Left ventricle myocardium superior (tissue), 1 donor: ENCODE measurements at regions not wholly inside any gene's neighbourhood (a gene's known extent, or its start where the extent isn't known, plus 50 kb on each side); places are given as distances from the start of the nearest gene placed in this dataset.

Experiments
- ATAC-seq: fragments of 200-7000 bp; cut with Tn5 transposase; one replicate; pipeline ENCODE4 v1.9.1; 2020; ENCODE audit warnings: mild to moderate bottlenecking, moderate library complexity
- DNase-seq: peaks from one replicate; pipeline ENCODE4 v3.0.0-alpha.2; 2020
- intact Hi-C: fragments of 100-400 bp; cut with micrococcal nuclease; formaldehyde crosslinking; loops from one replicate; pipeline ENCODE4 v1.11.0; 2022
- donor health status: DM: no; HTN: yes; CAD: no; lungs with severe emphysema.

DNA sequence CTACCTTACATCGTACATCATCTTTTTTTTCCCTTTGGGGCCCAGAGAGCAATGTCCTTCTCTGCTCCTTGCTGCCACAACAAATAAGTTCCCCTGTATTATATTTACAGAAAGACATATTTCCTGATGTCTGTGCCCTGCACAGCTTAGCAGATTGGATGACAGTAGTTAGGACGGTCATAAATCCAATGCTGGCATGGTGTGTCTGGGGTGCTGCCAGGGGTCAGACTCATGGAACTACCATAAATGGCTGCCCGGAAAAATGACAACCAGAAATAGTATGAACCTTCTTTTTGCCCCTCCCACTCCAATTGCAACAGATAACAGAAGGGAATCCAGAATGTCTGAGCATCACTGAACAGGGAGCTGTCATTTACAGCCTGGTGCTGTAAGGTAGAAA, 511.1 kb downstream of the PSAT1 start:
- ATAC-seq (no peak), DNase-seq (no peak)
- intact Hi-C loops = no loop called here

DNA sequence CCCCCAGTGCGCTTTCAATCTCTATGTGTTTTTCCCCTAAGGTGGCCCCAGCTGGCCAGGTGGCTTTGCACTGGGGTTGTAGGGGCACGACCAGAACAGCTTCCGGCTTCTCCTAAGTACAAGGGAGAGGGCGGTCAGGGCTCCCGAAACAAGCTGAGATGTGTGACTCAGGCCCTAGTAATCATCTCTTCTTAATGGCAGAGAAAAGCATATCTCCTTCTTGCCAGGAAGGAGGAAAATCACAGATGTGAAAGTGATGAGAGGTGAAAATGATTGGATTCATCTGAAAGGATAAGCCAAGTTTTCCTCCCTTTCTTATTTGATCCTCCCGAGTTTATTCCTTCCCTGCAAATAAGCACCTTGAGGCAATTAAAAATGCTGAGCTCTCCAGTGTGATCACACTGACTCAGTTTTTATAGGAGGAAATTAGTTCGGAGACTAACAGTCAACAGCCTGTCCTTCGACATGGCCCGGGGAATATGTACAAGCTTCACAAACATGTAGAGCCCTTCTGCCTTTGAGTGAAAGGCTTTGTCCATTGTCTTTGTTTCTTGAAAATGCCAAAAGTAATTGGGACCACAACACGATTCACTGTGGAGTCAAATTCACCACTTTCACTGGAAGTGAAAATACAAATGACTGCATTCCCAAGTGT, 514.8 kb downstream of the PSAT1 start:
- ATAC-seq = no peak
- DNase-seq = no peak
- intact Hi-C loops = no loop called here

DNA sequence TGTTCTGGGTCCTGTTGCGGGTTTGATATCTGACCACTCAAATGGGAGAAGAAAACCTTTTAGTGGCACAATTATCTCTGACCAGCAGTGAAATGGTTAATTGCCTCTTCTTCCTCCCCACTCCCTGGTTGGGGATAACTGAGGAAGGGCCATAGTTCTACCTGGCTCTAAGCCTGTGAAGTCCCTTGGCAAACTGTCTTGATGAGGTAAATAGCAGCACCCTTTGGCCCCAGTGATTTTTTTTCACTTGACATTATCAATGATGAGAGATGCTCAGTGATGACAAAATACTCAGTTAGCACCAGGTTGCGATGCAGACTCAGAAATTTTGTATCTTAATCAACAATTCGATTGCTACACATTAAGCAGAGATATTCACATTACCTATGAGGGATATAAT, 515.7 kb downstream of the PSAT1 start:
- intact Hi-C loops = no loop called here
- no peak for ATAC-seq
- no peak for DNase-seq

DNA sequence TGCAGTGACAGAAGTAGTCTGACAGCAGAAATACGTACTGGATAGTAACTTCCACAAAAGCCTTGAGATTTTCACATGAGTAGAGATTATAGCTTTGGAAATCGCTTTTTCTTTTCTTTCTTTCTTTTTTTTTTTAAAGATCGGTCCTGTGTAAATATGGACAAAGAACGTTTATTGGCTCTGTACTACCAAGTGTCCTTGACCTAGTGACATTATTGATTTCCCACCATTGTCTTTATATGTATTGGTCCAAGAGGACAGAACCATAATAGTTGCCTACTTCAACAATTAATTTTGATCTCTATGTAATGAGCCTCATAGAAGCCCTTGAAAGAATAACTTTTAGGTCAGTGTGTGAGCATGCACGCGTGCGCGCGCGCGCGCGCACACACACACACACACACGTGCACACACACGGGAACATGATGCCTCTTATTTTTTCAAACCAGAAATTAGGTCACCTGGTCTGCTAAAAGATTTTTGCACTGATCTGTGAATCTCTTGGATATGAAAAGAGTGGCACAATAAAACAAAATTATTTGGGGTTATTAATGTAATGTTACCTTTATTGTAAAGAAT, 516.8 kb downstream of the PSAT1 start:
- ATAC-seq (no peak), DNase-seq (no peak)
- intact Hi-C loops = no loop called here

DNA sequence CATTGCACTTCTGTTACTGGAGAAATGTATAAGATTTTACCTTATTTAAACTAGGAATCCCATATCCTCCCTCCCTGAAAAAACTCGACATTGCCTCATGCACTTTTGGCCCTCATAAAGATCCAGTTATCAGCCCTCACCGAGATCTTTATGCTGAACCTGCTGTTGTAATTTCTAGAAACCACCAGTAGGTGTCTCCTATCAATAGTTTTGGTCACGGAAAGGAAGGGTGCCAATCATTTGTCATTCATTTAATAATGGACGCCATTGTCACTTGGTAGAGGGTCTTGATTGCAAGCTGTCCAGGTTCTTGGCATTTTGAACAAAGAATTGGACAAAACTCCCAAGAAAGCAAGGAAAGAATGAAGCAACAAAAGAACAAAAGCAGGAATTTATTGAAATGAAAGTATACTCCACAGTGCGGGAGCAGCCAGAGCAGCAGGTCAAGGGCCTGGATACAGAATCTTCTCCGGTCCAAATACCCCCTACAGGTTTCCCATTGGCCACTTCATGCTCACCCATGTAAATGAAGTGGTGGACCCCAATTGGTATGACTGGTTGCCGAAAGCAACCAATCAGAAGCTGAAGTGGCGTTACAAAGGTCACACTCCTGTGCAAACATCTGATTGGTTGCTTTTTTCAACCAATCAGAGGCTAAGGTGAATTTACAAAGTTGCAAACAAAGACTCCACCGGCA, 524.3 kb downstream of the PSAT1 start:
- no peak for DNase-seq
- ATAC-seq = no peak
- intact Hi-C loops = no loop called here

DNA sequence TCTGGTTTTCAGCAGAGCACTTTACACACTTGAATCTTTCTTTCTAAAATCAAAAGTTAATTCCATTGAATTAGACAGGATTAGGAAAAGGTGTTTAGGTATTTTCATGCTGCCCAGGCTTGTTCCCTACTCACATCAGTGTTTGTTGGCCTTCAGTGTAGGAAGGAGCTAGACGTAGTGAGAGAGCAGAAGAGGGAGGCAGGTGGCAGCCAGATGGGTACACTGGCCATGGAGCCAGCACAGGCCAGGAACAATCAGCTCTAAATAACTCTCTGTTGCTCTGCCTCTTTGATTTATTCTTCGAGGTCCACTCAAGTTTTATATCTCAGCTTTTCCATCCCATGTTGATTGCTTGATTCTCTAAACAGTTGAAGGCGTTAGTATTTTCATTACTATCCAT, 529.6 kb downstream of the PSAT1 start:
- intact Hi-C loops = no loop called here
- DNase-seq = no peak
- ATAC-seq = no peak

DNA sequence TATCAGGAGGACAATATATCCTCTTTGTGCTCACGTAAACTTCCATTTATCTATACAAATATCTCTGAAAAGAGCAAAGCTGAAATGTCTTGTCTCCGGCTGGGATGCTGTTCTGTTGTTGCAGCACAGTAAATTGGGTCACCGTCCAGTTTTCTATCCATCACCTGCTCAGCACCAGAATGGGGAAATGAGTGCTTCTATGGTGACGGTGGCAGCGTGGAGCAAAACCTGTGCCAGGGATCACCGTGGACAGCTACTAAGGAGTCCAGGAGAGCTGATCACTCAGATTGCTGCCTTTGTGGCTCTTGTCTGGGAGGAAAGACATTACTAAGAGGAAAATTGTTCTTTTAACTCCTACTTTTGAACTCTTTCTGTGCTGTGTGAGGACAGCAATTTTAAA, 531.6 kb downstream of the PSAT1 start:
- ATAC-seq = no peak
- intact Hi-C loops = no loop called here
- no peak for DNase-seq

DNA sequence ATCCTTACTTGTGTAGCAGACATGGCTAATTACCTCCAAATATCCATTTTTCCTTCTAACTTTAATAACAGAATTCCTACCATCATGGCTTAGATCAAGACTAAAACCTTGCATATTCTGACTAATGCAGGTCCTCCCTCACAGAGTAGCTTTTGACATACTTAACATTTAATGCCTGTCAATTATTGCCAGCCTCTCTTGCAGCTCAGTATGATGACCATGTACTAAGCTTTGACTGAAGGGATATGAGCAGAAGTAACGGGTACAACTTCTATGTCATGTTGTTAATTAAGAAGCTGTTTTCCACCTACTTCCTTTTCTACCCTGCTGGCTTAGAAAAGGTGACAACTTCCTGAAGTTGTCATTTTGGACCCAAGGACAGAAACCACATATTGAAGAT, 533.4 kb downstream of the PSAT1 start:
- intact Hi-C loops = no loop called here
- DNase-seq (no peak), ATAC-seq (no peak)

DNA sequence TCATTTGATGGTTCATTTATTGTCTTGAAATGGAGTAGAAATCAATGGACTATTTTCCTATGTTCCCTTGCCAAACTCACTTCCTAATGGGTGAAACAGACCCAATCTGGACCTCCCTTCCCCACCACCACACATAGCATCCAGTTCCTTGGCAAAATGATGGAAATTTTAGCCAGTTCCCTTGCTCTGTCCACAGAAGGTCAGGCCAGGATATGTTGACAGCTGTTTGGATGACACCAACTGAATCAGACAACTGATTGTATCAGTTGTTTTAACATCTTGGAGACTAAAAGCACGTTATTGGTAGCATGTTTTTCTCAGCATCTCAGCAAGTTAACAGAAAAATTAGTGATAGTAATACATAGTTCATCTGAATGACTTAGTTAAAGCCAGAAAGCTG, 534.8 kb downstream of the PSAT1 start:
- ATAC-seq (no peak), DNase-seq (no peak)
- intact Hi-C loops = no loop called here

GRCh38 chr9:78835928-78836450, 539.1 kb downstream of the PSAT1 start:
- ATAC-seq = no peak
- intact Hi-C loops = no loop called here
- no peak for DNase-seq

- DNase-seq (no peak), ATAC-seq (no peak)
- intact Hi-C loops = no loop called here
These were observed 542.3 kb downstream of the PSAT1 start for GRCh38 chr9:78839252-78839651.

DNA sequence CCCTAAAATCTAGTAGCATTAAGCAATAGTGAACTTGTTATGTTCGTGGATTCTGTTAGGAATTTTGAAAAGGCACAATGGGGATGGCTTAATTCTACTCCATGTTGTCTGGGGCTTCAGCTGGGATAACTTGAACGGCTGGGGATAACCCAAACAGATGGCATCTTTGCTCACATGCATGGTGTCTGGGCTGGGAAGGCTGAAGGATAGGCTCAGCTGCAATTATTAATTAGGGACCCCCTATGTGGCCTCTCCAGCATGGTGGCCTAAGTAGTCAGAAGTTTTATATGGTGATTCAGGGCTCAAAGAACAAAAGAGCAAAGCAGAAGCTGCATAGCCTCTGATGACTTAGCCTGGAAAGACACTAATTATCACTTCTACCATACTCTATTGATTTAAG, 551.1 kb downstream of the PSAT1 start:
- no peak for DNase-seq
- no peak for ATAC-seq
- intact Hi-C loops = no loop called here

- intact Hi-C loops = no loop called here
- DNase-seq = no peak
- no peak for ATAC-seq
These were observed 559.2 kb downstream of the PSAT1 start for GRCh38 chr9:78856144-78856543.

DNA sequence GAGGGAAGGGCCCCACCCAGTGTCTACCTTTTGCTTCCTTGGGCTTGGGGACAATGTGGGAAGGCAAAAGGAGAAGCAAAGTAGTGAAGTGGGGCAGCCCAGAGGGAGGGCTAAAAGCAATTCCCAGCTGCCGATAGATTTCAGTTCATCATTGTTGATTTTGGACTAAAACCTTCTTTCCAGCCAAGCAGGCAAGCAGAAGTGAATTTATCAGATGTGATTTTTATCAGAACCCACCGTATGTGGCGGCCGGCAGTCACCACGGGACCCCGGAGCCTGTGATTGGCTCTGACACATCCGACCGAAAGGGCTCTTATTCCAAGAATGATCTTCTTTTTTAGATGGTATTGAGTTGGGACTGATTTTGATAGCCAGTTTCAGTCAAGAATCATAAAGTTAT, 559.9 kb downstream of the PSAT1 start:
- ATAC-seq (no peak), DNase-seq (no peak)
- intact Hi-C loops = no loop called here

DNA sequence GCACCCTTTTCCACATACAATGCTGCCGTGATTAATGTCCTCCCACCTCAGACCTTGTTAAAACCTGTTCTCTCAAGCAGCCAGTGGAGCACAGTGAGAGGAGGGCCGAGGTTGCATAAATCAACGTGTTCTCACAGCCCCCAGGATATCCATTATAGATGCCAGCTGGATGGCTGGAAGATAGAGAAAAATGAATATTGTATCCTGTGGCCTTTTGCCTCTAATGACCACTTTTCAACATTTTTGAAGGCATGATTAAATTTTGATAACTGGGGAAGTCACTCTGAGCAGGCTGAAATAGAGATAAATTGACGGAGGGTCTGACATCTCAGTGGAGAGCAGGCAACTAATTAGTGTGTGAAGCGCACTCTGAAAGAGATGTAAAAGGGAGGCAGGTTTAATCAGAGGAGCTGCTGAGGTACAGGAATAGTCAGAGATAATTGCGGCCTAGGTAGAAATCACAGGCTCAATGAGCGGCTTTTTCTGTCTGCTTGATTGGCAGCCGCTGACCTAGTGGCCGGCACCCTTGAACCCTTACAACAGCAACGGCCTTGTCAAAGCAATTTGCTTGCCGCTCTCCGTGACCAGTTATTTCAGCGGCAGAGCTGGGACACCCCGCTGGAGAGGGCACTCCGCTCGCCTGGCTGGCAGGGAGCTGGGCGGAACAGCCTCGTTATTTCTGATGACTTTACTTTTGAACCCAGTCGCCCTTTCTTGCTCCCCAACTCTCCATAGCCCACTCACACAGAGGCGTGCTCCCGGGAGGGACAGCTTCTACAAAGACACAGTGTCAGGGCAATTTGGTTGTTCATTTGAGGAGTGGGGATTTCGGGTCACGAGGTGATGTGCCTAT, 560.7 kb downstream of the PSAT1 start:
- intact Hi-C loops = no loop called here
- DNase-seq (no peak), ATAC-seq (no peak)

GRCh38 chr9:78858266-78858665, 561.3 kb downstream of the PSAT1 start:
- intact Hi-C loops = no loop called here
- no peak for ATAC-seq
- no peak for DNase-seq

GRCh38 chr9:78860801-78861475, 564.0 kb downstream of the PSAT1 start:
- ATAC-seq (no peak), DNase-seq (no peak)
- intact Hi-C loops = no loop called here

GRCh38 chr9:78863531-78863930, 566.6 kb downstream of the PSAT1 start:
- DNase-seq (no peak), ATAC-seq (no peak)
- intact Hi-C loops = no loop called here

DNA sequence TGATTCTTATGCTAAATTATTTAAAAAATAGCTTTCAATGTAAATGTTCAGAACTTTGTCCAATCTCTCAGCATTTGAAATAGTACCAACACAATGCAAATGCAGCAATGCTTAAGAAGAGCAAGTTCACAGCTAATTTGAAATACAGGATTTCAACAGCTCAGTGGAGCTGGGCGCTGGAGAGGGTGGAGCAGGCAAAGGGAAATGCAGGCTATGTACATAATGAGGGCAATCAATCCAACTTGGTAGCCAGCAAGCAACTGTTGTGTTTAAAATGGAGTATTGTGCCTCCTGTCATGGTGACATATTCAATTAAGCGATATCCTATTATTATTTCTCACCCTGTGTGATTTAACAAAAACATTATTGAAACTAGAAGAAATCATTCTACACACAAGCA, 568.8 kb downstream of the PSAT1 start:
- intact Hi-C loops = no loop called here
- ATAC-seq = no peak
- DNase-seq = no peak
